NCI-H146 (cell line): ENCODE measurements at regions not wholly inside any gene's neighbourhood (a gene's known extent, or its start where the extent isn't known, plus 50 kb on each side); places are given as distances from the start of the nearest gene placed in this dataset.
"Not testable (repeated sequence)": the region's sequence is repeated elsewhere in the genome, so short reads cannot be mapped to it uniquely, and the experiment has no call there.

Experiments used
- DNase-seq: peaks from one replicate; lab custom pipeline; 2025; lab: John Stamatoyannopoulos, UW

DNA sequence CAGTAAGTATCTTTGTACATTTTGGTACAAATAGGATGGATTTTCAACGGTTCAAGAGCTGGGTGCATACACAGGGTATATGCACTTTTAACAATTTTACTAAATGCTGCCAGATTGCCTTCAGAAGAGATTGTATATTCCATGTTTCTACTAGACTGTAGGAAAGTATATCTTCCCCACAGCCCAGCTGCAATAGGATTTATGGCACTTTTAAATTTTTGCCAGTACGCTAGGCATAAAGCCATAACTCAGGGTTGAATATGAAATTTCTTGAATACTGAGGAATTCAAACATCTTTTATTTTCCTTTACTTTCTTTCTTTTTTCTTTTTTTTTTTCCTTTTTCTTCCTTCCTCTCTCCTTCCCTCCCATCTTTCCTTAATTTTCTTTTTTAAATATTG lies 78.7 kb upstream of the SULF2 start:
- DNase-seq: no peak

DNA sequence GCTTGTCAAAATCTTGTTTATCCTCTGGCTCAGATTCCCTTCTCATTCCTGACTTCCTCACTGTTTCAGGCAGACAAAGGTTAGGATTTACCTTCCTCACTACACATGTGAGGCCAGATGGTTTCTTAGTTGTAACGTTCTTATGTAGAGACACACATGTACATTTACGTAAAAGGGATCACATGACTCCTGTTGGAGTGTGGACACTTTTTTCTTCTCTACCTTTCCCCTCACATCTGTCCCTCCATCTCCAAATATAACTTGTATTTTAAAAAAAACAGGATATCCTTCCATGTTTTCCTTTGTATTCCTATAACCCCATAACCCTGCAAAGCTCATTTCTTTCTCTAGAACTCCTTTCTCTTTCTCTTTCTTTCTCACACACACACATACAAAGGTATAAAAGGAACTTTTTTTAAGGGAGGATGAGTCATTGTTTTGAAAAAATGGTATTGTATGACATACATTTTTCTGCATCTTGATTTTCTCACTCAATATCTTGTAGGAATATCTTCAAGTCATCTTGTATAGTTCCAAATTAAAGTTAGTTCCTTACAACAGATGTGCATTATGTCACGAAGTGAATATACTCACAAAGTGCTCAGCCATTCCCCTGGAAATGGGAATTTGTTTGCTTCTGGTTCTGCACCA lies 78.2 kb upstream of the SULF2 start:
- no peak for DNase-seq

DNA sequence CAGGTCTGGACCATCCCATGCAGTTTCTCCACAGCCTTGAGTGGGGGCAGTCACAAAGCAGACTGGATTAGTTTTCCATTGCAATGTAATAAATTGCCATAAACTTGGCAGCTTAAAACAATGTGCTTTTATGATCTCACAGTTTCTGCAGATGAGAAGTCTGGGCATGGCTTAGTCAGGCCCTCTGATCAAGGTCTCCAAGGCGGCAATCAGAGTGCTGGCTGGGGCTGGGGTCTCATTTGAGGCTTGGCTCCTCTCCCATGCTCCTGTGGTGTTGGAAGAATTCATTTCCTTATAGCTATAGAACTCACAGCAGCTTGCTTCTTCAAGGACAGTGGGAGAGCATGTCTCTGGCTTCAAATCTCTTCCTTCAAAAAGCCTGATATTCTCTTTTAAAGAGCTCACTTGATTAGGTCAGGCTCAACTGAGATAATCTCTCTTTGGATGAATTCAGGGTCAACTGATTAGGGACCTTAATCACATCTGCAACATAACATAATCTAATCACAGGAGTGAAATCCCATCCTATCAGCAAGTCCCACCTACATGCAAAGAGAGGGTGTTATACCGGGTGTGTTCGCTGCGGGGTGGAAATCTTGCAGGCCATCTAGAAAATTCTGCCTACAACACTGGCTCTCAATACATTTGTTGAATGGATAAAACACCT lies 77.4 kb upstream of the SULF2 start:
- no peak for DNase-seq

DNA sequence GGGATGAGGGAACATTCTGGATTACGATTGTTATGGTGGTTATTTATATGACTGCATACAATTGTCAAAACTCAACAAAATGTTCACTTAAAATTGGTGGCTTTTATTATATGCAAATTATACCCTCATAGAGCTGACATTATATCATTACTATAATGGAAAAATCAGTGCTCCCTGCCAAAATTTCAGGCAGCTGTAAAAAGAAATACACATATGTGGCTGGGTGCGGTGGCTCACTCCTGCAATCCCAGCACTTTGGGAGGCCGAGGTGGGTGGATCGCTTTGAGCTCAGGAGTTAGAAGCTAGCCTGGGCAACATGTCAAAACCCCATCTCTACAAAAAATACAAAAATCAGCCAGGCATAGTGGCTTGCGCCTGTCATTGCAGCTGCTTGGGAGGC lies 75.8 kb upstream of the SULF2 start:
- DNase-seq: no peak

DNA sequence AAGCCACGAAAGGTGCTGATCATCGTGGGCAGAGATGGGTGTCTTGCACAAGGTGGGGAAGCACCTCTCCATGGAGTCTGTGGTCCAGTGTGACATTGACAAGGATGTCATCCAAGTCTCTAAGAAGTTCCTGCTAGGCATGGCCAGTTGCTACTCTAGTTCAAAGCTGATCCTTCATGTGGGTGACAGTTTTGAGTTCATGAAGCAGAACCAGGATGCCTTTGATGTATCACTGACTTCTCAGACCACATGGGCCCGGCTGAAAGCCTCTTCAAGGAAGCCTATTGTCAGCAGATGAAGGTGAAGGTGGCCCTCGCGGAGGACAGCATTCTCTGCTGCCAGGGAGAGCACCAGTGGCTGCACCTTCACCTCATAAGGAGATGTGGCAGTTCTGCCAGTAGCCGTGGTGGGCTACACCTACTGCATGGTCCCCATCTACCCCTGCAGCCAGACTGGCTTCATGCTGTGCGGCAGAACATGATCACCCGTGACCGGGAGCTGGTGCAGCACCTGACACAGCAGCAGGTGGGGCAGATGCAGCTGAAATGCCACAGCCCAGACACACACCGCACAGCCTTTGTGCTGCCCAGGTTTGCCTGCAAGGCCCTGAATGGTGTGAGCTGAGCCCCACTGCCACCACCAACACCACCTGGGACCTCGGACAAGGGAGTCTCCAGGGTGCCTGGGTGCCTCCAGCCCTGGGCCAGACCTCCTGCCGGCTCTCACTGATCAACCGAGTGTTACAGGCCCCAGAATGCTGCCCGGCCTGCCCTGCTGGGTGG lies 75.0 kb upstream of the SULF2 start:
- DNase-seq: no peak

DNA sequence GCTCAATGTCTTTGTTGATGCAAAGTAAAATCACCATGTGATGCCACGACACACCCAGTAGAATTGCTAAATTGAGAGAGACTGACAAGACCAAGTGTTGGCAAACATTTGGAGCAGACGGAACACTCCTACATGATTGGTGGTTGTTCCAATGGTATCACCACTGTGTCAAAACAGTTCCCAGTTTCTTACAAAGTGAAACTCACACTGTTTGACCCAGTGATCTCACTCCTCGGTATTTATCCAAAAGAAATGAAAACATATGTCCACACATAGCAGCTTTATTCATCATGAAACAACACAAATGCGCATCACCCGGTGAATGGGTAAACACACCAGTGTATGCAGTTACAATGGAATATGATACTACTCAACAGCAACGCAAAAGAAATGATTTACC lies 74.0 kb upstream of the SULF2 start:
- no peak for DNase-seq

DNA sequence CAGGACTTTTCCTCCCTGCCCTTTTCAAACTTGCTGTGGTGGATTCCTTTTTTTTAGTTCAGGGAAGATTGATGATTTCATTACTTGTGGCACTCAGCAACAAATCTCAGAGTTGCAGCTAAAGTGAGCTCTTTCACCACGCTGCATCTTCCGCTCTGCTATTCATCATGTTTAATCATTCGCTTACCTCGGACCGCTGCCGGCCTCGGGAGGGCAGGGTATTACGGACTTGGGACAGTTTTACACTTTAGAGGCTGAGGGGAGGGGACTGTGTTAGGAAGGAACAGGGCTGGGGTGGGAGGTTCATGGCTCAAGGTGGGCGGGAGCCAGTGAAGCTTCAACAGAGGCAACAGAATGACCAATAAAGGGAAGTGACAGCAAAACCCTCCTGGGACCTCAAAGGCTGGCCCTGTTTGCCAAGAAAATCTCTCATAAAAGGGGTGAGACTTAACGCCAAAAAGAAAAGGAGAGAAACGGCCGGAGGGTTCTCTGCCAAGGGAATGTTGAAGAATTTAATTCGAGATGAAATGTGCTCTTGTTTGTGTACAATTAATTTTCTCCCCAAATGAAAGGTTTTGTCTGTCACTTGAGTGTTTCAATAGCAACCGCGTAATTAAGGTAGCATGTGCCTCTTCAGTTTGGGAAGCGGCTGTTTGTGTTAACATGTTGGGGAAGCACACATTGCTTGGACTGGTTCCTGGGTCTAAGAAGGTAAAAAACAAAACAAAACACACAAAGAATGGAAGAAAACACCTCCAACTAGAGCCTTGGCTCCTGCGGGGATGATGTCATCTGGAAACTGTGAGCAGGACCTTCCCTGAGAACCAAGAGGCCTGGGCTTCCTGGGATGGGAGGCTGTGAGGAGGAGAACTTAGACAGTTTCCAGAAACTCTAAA lies 72.5 kb upstream of the SULF2 start:
- DNase-seq: no peak

DNA sequence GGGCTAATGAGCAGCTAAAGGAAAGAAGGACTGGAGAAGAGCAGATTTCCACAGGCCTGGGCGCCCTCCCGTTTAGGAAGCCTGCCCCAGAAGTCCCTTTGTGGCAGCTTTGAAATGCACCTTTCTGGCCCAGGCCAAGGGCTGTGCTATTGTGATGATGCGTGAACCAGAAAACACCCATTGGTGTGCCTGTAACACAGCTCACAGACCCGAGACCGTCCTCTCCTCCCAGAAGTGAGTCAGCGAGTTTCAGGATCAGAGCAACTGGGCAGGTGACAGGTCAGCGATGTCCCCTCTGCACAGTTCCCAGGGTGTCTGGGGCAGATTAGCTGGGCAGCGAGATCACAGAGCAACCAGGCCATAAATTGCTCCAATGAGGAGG lies 71.9 kb upstream of the SULF2 start:
- no peak for DNase-seq

DNA sequence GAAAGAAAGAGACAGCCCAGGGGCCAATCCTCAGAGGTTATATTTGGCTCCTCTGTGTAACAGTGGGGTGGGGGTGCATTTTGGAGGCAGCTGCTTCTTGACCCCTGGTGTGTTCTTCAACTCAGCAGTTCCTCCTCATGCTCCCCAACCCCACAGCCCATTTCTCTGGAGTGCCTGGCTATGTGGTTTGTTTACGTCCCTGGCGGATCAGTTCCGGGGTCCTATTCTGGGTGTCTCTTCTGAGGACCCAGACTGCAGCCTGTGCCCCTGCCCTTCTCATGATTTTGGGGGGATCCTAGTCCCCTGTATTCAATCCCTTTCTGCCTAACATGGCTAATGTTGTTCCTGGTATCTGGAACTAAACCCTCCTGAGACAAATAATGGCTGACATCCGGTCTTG lies 70.5 kb upstream of the SULF2 start:
- DNase-seq: no peak

DNA sequence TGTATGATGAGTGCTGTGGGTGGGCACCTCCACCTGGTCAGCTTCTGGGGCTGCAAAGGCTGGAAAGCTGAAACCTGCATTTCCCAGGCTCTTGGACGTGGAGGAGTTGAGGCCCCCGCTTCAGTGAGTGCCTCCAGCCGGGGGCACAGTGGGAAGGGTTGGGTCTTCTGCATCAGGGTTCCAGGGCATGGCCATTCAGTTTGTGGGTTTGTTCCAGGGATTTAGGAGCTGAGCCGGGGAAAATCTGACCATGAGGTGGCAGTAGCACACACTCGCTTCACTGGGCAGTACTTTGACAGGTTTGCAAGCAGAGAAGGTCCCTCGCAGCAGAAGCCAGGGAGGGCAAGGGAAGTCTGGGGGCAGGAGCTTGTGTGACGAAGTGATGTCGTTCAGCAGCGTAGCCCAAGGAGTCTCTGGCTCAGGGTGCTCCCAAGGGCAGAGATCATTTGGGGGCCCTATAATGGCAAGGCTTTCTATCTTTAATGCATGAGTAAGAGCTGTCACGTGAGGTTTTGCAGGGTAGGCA lies 69.5 kb upstream of the SULF2 start:
- no peak for DNase-seq

DNA sequence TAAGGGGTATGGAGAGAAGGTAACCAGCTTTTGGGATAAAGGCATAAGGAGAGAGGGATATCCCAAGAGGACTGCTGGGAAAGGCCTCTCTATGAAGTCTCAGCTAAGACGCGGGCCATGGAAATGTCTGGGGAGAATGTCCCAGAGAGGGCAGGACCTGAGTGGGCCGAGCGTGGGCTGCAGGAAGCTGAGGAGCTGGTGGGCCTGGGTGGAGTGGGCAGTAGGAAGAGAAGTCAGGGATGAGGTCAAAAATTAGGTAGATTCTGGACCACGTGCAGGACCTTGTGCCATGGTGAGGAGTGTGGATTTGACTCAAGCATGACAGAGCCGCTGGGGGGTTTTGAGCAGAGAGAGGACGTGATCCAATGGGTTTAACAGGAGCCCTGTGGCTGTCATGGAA lies 66.5 kb upstream of the SULF2 start:
- DNase-seq: no peak

DNA sequence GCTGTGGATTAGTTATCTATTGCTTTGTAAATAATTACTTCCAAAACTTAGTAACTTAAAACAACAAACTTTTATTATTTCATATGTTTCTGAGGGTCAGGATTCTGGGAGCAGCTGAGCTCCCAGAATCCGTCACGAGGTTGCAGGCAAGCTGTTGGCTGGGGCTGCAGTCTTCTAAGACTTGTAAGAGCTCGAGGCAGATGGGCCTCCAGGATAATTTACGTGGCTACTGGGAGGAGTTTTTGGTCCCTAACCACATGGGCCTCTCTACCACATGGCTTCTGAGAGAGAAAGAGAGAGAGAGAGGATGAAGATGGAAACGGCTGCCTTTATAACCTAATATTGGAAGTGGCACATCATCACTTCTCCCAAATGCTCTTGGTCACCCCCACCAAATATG lies 64.9 kb upstream of the SULF2 start:
- DNase-seq: no peak

DNA sequence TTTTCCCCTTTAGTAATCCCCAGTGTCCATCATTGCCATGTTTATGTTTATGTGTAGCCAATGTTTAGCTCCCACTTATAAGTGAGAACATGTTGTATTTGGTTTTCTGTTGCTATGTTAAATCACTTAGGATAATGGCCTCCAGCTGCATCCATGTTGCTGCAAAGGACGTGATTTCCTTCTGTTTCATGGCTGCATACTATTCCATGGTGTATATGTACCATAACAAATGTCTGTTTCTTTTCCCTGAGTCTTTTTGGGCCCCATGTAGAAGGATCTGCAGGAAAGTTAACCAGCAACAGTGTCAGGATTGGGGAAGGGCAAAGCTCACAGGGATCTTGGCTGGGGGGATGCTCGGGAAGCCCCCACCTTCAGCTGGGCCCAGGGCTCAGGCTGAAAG lies 64.3 kb upstream of the SULF2 start:
- DNase-seq: no peak

DNA sequence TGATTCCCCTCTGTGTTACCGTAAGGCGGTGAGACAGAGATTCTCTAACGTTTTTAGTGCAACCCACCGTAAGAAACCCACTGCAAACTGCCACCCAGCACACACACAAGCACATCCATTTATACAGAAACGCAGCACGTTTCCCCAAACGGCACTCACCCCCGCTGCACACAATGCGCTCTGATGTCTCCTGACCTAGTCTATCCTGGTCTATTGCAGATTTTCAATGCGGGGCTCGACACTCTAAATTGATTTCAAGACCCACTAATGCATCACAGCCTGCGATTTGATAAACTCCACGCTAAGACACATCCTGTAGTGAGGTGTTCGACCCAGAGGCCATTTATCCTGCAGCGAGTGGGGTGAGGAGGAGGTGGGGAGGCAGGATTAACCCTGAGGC lies 63.7 kb upstream of the SULF2 start:
- DNase-seq: no peak

DNA sequence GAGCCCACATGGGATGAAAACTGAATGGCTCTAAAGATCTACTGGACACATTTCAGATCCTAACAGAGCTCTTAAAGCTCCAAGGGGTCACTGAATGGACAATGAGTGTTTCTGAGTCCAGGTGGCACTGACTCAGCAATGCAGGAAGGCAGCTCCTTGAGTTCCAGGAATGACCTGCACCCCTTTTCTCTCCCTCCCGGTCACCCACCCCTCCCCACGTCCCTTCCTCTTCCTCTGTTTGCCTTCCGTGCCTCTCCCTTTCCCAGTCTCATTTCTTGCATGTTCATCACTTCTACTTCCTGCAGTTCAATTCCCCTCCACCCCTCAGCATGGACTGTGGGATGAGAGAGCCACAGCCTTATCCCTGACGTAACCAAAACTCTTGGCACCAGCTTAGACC lies 63.3 kb upstream of the SULF2 start:
- DNase-seq: not testable (repeated sequence)

DNA sequence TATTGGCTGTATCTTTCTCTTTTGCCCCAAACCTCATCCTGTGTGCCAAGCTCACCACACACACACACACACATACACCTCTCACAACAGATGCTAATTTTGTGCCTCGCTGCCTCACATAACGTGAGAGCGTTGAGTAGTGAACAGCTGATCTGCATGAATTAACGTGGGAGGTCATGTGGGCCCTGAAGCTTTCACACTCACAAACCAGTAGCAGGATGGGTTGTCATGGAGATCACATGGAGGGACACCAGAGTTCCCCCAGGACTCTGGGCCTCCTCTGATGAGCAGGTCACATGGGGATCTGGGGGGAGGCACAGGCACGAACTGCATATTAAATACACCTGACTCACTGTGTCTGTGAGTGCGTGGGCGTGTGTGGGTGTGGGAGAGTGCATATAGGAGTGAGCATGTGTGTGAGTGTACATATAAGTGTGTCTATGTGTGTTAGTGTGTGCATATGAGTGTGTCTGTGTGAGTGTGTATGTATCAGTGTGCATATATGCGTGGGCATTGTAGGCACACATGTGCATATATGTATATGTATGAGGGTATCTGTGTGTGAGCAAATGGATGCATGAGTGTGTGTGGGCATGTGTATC lies 62.7 kb upstream of the SULF2 start:
- DNase-seq: no peak

DNA sequence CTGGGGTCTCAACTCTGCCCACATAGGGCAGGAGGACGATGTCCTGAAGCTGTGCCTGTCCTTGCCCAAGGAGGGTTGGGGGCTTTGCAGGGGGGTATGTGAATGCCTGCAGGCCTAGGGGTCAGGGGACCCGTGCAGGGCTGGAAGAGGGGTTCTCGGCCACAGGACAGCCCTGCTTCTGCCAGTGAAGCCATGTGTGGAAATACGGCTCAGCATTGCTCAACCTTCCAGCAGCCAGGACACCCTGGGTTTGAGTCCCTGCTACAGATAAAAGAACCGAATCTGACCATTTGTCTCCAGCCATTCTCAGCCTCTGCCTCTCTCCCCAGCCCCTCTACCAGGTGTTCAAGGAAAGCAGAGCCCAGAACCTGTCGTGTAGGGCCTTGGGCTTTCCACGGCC lies 61.9 kb upstream of the SULF2 start:
- not testable (repeated sequence) for DNase-seq

DNA sequence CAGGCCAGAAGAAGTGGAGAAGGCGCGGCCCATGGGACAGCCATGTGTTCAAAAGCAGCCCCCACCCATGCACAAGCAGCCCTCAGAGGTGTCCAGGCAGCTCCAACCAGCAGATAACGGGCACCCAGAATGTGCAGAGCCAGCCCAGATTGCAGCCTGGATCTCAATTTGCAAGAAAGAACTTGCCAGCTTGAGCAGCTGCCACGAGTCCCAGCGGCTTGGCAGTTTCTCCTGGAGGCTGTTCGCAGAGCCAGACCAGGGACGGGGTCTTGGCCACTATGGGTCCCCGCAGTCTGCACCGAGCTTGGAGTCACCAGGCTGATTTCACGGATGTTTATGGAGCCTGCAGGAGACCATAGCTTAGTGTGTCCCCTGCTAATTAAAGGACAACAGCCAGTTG lies 61.4 kb upstream of the SULF2 start:
- DNase-seq: not testable (repeated sequence)

DNA sequence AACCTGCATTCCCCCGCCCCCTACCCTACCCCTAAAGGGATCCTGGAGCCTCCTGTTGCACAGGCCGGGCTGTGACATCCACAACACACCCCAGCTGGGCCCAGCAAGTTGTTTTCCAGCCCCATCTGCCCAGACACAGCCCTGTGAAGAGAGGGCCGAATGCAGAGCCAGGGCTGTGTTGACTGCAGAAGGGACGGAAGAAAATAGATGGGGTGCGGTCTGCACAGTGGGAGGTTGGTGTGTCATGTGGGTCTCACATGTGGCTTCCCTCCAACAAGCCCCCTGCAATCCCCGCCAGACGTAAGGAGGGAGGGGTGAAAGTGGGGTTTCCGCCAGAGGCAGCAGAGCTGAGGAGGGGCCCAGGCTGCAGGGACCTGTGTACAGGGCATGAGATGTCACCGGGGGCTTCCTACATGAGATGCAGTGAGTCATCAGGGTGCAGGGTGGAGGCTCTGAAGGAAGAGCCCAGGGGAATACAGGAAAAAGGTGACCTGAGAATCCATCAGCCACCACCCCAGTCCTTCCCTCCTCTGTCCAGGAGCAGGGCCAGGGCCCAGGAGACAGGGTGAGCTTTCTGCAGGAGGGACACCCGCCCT lies 60.2 kb upstream of the SULF2 start:
- not testable (repeated sequence) for DNase-seq

DNA sequence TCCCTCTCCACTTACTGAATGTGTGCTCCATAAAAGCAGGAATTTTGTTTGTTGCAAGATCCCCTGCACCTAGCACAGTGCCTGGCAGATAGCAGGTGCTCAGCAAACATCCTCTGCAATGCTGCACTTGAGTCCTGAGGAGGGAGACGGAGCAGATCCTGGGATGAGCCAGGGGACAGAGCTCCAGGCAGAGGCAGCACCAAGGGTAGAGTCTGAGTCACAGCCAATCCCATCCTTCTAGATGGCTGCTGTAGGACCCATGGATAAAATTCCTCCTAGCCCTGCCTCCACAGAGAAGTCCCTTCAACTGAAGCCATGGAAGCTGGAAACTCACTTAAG lies 59.3 kb upstream of the SULF2 start:
- DNase-seq: not testable (repeated sequence)

DNA sequence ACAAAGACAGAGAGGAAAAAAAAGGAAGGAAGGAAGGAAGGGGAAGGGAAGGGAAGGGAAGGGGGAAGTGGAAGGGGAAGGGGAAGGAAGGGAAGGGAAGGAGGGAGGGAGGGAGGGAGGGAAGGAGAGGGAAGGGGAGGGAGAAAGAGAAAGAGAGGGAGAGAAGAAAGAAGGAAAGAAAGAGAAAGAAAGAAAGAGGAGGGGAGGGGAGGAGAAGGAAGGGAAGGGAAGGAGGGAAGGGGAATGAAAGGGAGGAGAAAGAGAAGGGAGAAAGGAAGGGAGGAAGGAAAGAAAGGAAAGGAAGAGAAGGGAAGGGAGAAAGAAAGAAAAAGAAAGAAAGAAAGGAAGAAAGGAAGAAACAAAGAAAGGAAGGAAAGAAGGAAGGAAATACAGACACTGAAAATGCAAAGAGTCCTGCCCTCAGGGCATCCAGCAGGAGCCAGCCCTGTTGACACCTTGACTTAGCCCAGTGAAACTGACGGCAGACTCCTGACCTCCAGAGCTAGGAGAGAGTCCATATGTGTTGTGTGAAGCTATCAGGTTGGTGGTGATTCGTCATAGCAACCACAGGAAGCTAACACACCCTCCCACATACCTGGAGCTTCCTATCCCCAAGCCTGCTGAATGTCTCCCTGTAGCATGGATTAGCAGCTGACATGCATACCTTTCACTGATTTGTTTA lies 58.7 kb upstream of the SULF2 start:
- DNase-seq: no peak
